GM12865 (cell line): ENCODE measurements at regions not wholly inside any gene's neighbourhood (a gene's known extent, or its start where the extent isn't known, plus 50 kb on each side); places are given as distances from the start of the nearest gene placed in this dataset.

Experiments
- DNase-seq: peaks from one replicate; pipeline ENCODE4 v3.0.0; 2010; ENCODE audit warnings: low read depth
- H3K4me3 ChIP-seq: 2 replicates; pipeline ENCODE4 v1.5.1; 2011; ENCODE audit warnings: mild to moderate bottlenecking, low read depth, low read length, control low read depth
- CTCF ChIP-seq: IDR thresholded peaks from 2 replicates; pipeline ENCODE4 v1.5.1; 2011; ENCODE audit warnings: low read length, control low read depth, low read depth, inconsistent platforms; ENCODE audit not compliant: insufficient read depth; ENCODE audit errors: missing control alignments

- DNase-seq, result no peak
- H3K4me3 ChIP-seq, result no peak overlapping the region
- no peak for TF ChIP-seq CTCF
Observed at GRCh38 chr11:134536677-134537076, 124.6 kb upstream of the B3GAT1 start.

GRCh38 chr11:134536219-134536618 is 124.2 kb upstream of the B3GAT1 start:
- TF ChIP-seq CTCF, result no peak
- no peak overlapping the region for H3K4me3 ChIP-seq
- no peak for DNase-seq

GRCh38 chr11:134535029-134536025 is 123.3 kb upstream of the B3GAT1 start:
- H3K4me3 ChIP-seq, result no peak overlapping the region
- DNase-seq, result no peak
- TF ChIP-seq CTCF, result no peak

GRCh38 chr11:134533511-134533910 is 121.5 kb upstream of the B3GAT1 start:
- TF ChIP-seq CTCF, result no peak
- no peak for DNase-seq
- no peak overlapping the region for H3K4me3 ChIP-seq

GRCh38 chr11:134532921-134533421 is 120.9 kb upstream of the B3GAT1 start:
- DNase-seq, result no peak
- TF ChIP-seq CTCF, result no peak

GRCh38 chr11:134532131-134532920 is 120.3 kb upstream of the B3GAT1 start:
- TF ChIP-seq CTCF, result no peak
- no peak for DNase-seq
- H3K4me3 ChIP-seq, result no peak overlapping the region

More at GRCh38 chr11:134532921-134533421, 120.9 kb upstream of the B3GAT1 start:
- H3K4me3 ChIP-seq, result no peak overlapping the region
